ENCODE measurements at regions not wholly inside any gene's neighbourhood (a gene's known extent, or its start where the extent isn't known, plus 50 kb on each side); places are given as distances from the start of the nearest gene placed in this dataset.

- TF ChIP-seq CTCF (IDR thresholded peaks at IDR 0.05; ENCODE audit: control extremely low read depth in 1 of 3, insufficient read depth in 1 of 3, low read depth in 1 of 3, low read length in 3 of 3) (no peak), MAFK (IDR thresholded peaks at IDR 0.05; ENCODE audit: low read depth, low read length) (no peak), POLR2AphosphoS5 (IDR thresholded peaks at IDR 0.05; ENCODE audit: low read depth, low read length) (no peak), HDAC2 (IDR thresholded peaks at IDR 0.05; ENCODE audit: borderline replicate concordance in 1 of 2, low read depth in 2 of 2, low read length in 2 of 2) (no peak), SP1 (IDR thresholded peaks at IDR 0.05; ENCODE audit: low read depth, low read length) (no peak), NRF1 (IDR thresholded peaks at IDR 0.05; ENCODE audit: low read depth, low read length) (no peak)
These were observed 89.1 kb upstream of the ERRFI1 start for GRCh38 chr1:8115031-8115768.

Measured in H1 (cell line).